Kidney (tissue), 13 donors: ENCODE measurements at regions not wholly inside any gene's neighbourhood (a gene's known extent, or its start where the extent isn't known, plus 50 kb on each side); places are given as distances from the start of the nearest gene placed in this dataset.

Experiments used
- DNase-seq, 5 donors: peaks; one replicate each; pipeline ENCODE4 v3.0.0-alpha.2; 2013 to 2020
- FAIRE-seq: peaks from 2 replicates; lab custom pipeline; 2012; peaks lifted over from hg19 to GRCh38; lab: Jason Lieb, UNC
- H3K27ac ChIP-seq, 2 donors: one replicate each; pipeline ENCODE4 v1.7.0; 2013; ENCODE audit warnings: low read depth in 2 of 2, low read length in 2 of 2, inconsistent platforms in 1 of 2
- H3K27me3 ChIP-seq: one replicate; pipeline ENCODE4 v1.7.1; 2013; ENCODE audit warnings: low read length, inconsistent platforms; ENCODE audit not compliant: control insufficient read depth, insufficient read depth
- H3K36me3 ChIP-seq, 3 donors: one replicate each; pipeline versions ENCODE4 v1.7.0 to v1.7.1; 2013; ENCODE audit warnings: low read length in 3 of 3, control low read depth in 1 of 3, inconsistent platforms in 1 of 3; ENCODE audit not compliant: insufficient read depth in 3 of 3, control insufficient read depth in 2 of 3
- H3K4me1 ChIP-seq, 3 donors: one replicate each; pipeline versions ENCODE4 v1.7.0 to v1.7.1; 2013; ENCODE audit warnings: low read length in 3 of 3, inconsistent platforms in 1 of 3, low read depth in 1 of 3; ENCODE audit not compliant: control insufficient read depth in 2 of 3, insufficient read depth in 2 of 3
- H3K4me3 ChIP-seq, 3 donors: one replicate each; pipeline versions ENCODE4 v1.7.0 to v1.8.1; 2013; ENCODE audit warnings: low read length in 3 of 3, control low read depth in 1 of 3, inconsistent platforms in 1 of 3
- H3K9ac ChIP-seq, 3 donors: one replicate each; pipeline versions ENCODE4 v1.7.0 to v1.7.1; 2013; ENCODE audit warnings: low read length in 3 of 3, control low read depth in 1 of 3, inconsistent platforms in 1 of 3
- H3K9me3 ChIP-seq, 3 donors: one replicate each; pipeline versions ENCODE4 v1.7.0 to v1.7.1; 2013; ENCODE audit warnings: low read length in 3 of 3, control low read depth in 1 of 3, inconsistent platforms in 1 of 3; ENCODE audit not compliant: control insufficient read depth in 2 of 3, insufficient read depth in 1 of 3
- intact Hi-C: fragments of 100-400 bp; cut with DNase I; formaldehyde crosslinking; loops from one replicate; pipeline ENCODE4 v1.11.1; 2022
- TF ChIP-seq, protein P1 (sequence below): IDR thresholded peaks from 3 replicates; pipeline ENCODE4 v1.5.1; 2012; ENCODE audit warnings: mild to moderate bottlenecking, moderate library complexity, borderline replicate concordance; ENCODE audit not compliant: insufficient read depth; ENCODE audit errors: extremely low read depth
- donor health status: control.
- donor health status: control.
- donor health status: control.
- donor health status: control.
- donor health status: control.
- donor health status: DM: yes; HTN: yes; CAD: no.
- donor health status: Normal renal cell carcinoma (clear cell type).

DNA sequence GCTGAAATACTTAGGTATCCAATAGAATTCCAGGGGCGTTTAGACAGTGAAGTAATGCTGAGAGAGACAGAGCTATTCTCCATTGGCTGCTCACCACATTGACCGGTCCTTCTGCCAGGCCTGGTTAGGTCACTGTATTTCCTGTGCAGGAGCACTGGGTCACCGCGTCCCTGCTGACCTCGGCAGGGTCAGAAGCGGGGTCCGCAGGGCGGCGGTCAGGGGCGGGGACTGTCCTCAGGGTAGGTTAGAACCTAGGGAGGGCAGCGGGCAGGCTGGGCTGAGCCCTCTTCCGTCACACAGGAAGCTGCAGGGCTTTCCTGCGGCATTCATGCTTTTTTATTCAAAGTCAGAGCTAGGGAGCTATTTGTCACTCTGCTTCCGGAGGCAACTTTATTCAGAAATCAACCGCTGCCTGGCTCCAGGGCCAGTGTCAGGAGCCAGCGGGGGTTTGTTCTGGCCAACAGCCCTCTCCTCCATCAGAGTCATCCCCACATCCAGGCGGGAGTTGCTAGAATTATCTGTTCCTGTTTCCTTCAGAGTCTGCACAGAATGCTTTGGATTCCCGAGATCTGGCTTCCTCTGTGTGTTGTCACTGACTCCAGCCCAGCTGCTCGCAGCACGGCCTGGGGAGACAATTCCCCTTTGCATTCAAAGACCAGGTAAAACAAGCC is 81.2 kb upstream of the WASF3 start:
- peak overlapping the region in 2 of 3 donors; percentile 14 to 26 for H3K4me3 ChIP-seq
- TF ChIP-seq, protein P1, sequence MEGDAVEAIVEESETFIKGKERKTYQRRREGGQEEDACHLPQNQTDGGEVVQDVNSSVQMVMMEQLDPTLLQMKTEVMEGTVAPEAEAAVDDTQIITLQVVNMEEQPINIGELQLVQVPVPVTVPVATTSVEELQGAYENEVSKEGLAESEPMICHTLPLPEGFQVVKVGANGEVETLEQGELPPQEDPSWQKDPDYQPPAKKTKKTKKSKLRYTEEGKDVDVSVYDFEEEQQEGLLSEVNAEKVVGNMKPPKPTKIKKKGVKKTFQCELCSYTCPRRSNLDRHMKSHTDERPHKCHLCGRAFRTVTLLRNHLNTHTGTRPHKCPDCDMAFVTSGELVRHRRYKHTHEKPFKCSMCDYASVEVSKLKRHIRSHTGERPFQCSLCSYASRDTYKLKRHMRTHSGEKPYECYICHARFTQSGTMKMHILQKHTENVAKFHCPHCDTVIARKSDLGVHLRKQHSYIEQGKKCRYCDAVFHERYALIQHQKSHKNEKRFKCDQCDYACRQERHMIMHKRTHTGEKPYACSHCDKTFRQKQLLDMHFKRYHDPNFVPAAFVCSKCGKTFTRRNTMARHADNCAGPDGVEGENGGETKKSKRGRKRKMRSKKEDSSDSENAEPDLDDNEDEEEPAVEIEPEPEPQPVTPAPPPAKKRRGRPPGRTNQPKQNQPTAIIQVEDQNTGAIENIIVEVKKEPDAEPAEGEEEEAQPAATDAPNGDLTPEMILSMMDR, result no peak
- H3K27ac ChIP-seq, result peak overlapping the region in 1 of 2 donors; percentile 28
- peaks cover 0 to 4% (median 3%) of the 10 kb centered on the region in 3 donors for H3K4me1 ChIP-seq
- H3K9me3 ChIP-seq, result no peaks in the 10 kb centered on the region
- no peaks in the 10 kb centered on the region for H3K27me3 ChIP-seq
- peak overlapping the region in 1 of 3 donors; percentile 3 for H3K9ac ChIP-seq
- intact Hi-C loops, result no loop called here
- no peaks in the 10 kb centered on the region for H3K36me3 ChIP-seq
- DNase-seq (peak in 4 of 5 donors; percentile 15 to 80 (median 56)), FAIRE-seq (no peak)

DNA sequence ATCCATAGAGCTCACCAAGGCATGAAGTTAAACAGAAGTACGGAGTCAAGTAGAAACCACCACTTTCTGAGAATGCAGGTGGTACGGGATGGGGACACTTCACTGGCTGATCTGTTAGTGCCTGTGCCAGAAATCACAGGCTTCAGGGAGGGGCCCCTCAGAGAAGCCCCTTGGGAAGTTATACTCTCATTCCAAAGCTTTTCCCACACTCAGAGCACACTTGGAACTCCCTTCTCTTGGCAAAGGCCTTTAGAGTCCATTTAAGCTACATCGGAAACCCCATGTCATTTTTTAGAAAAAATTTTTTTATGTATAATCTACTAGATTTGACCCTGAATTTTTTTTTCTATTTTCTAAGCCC is 80.7 kb upstream of the WASF3 start:
- Histone ChIP-seq H3K36me3 (no peaks in the 10 kb centered on the region), H3K9ac (peak overlapping the region in 1 of 3 donors; percentile 3), H3K4me1 (peaks cover 0 to 4% (median 3%) of the 10 kb centered on the region in 3 donors), H3K4me3 (peak overlapping the region in 1 of 3 donors; percentile 24), H3K27ac (no peak overlapping the region), H3K27me3 (no peaks in the 10 kb centered on the region), H3K9me3 (no peaks in the 10 kb centered on the region)
- intact Hi-C loops, result no loop called here
- TF ChIP-seq, protein P1, result no peak
- no peak for FAIRE-seq
- DNase-seq, result no peak

DNA sequence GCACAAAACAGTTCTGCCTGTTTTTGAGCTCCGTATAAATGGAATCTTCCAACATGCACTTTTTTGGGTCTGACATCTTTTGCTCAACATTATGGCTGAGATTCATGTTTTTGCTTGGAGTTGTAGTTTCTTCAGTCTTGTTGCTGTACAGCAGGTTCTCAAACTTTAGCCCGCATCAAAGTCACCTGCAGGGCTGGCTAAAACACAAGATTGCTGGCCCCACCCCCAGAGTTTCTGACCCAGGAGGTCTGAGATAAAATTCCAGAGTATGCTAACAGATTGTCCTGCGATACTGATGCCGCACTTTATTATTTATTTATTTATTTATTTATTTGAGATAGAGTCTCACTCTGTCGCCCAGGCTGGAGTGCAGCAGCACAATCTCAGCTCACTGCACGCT is 79.8 kb upstream of the WASF3 start:
- Histone ChIP-seq H3K27ac (no peak overlapping the region), H3K9ac (no peak overlapping the region), H3K4me3 (no peak overlapping the region), H3K27me3 (no peaks in the 10 kb centered on the region), H3K4me1 (peaks cover 0 to 4% (median 3%) of the 10 kb centered on the region in 3 donors), H3K36me3 (no peaks in the 10 kb centered on the region), H3K9me3 (no peaks in the 10 kb centered on the region)
- TF ChIP-seq, protein P1, result no peak
- DNase-seq (no peak), FAIRE-seq (no peak)
- intact Hi-C loops, result no loop called here
